ENCODE measurements at regions not wholly inside any gene's neighbourhood (a gene's known extent, or its start where the extent isn't known, plus 50 kb on each side); places are given as distances from the start of the nearest gene placed in this dataset.

DNA sequence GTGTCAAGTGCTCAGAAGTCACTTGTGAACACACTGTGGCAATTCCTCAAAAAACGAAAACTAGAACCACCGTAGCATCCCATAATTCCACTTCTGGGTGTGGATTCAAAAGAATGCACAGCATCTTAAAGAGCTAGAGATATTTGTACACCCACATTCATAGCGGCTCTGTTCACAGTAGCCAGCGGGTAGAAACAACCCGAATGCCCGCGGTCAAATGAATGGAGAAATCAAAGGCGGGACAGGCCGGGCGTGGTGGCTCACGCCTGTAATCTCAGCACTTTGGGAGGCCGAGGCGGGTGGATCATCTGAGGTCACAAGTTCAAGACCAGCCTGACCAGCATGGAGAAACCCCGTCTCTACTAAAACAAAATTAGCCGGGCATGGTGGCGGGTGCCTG, 337.5 kb downstream of the SEC14L1 start:
- DNase-seq: no peak

GRCh38 chr17:77478899-77479298, 338.1 kb downstream of the SEC14L1 start:
- DNase-seq: no peak

GRCh38 chr17:77479372-77480198, 338.8 kb downstream of the SEC14L1 start:
- no peak for DNase-seq

DNA sequence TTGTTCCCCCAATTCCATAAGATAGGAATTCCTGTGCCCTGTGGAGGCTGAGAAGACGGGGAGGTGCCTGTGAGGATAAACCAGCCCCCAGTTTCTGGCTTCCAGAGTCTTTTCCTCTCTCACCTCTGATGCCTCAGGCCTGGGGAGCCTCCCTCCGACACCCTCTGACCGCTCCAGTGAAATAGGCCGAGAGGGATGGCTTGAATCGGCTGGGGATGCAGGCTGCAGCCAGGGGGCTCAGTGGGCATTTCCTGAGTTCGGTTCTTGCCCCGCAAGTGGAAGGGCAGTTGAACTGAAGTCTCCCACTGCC, 339.4 kb downstream of the SEC14L1 start:
- no peak for DNase-seq

DNA sequence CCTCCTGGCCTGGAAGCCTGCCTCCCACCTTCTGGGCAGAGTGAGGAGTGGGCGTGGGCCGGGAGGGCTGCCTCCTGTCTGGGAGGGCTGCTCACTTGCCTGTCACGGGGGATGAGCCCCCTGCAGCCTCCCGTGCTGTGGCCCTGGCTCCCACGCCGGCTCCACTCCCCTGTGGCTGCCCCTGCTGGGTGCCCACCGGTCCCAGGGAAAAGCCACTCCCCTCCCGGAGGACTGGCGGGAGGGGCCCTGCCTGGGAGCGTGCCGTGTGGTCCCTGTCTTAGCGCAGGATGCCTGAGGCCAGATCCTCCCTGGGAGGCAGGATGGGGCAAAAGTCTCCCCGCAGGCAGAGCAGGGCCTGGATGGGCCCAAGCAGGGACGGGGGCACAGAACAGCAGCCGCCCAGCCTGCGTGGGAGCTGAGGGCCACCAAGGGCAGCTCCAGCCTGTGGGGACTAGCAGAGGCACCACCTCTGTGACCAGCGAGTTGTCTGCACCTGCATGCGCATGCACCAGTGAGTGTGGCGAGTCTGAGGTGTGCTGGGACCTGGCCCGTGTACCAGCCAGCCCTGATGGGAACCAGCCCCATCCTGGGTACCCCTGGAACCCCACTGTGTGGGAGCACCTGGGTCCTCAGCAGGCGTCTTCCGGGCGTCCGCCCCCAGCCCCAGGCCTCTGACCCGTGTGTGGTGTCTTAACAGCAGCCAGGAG, 339.9 kb downstream of the SEC14L1 start:
- DNase-seq: no peak

DNA sequence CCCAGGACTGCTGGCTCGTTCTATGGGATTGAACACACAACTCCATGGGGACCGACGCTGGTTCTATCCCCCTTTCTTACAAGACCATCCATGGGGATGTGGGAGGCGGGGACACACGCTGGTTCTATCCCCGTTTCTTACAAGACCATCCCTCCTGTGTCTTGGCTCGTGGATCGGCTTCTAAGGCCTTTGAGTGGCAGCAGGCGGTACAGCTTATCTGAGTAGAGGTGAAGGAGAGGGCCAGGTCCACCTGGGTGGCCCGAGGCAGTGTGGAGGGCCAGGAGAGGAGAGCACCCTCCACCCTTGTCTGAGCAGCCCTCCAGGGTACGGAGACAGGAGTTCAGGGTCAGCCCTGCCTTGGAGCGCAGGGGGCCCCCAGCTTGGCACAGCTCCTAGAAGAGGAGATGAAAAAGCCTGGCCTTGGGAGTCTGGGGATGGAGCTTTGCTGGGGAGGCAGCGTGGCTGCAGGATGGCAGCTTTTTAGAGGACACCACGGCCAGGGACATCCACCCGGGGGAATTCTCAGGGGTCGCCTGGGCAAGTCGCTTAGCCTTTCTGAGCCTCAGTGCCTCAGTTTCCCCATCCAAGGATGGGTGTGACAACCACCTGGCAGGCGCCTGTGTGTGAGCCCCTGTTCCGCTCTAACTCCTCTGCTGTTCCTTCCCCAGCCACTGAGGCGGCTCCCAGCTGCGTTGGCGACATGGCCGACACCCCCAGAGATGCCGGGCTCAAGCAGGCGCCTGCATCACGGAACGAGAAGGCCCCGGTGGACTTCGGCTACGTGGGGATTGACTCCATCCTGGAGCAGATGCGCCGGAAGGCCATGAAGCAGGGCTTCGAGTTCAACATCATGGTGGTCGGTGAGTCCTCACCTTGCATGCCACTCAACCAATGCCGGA, 341.0 kb downstream of the SEC14L1 start:
- DNase-seq: no peak

GRCh38 chr17:77482375-77483127, 341.8 kb downstream of the SEC14L1 start:
- no peak for DNase-seq

DNA sequence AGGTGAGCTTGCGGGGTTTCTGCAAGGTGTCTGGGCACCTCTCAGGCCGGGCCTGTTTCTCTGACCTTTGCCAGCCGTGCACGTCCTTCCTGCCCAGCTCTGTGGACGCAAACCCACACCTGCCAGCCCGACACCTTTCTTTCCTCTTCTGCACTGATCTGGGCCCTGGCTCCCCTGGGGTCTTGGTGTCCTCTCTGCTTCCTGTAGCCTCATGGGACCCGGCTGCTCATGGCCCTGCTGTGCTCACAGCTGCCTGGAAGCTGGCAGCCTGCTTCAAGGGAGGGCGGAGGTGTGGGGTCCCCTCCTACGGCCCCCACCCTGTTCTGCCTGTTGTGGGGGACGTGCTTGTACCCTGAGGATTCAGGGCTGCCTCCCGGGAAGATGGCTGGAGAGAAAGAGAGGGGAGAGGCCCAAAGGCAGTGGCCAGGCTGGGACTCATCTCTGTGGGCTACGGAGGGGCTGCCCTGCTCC, 342.4 kb downstream of the SEC14L1 start:
- no peak for DNase-seq

GRCh38 chr17:77484111-77484510, 343.3 kb downstream of the SEC14L1 start:
- DNase-seq: no peak

DNA sequence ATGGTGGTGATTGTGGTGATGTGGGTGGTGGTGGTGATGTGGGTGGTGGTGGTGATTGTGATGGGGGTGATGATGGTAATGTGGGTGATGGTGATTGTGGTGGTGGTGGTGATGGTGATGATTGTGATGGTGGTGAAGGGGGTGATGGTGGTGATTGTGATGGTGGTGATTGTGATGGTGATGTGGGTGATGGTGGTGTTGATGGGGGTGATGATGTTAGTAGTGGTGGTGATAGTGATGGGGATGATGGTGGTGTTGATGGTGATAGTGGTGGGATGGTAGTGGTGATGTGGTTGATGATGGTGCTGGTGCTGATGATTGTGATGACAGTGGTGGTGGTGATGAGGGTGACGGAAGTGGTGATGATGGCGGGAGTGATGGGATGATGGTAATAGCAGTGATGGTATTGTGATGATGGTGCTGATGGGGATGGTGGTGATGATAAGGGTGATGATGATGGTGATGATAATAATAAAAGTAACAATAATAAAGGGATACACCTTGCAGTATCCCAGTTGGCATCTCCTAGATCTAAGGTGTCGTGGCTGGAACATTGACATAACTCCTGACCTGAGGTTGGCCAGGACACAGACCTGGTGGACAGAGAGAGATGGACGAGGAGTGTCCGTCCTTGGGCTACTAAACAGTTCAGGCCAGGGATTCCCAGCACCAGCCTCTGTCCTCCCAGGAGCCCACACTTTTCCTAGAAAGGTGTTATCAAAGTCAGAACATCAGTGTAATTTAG, 344.5 kb downstream of the SEC14L1 start:
- DNase-seq: no peak

DNA sequence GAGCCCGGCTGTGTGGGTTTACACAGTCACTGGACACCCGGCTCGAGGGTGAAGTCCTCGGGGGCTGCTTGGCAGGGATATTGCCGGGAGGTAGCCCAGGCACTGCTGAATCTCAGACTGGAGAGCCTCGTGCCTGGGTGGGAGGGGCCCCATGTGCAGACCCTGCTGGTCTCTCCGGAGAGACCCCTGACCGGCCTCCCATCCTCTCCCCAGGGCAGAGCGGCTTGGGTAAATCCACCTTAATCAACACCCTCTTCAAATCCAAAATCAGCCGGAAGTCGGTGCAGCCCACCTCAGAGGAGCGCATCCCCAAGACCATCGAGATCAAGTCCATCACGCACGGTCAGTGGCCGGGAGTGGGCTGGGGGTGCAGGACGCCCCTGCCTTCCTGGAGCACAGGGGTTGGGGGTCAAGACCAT, 346.5 kb downstream of the SEC14L1 start:
- no peak for DNase-seq

GRCh38 chr17:77487677-77488530, 347.1 kb downstream of the SEC14L1 start:
- DNase-seq: no peak

DNA sequence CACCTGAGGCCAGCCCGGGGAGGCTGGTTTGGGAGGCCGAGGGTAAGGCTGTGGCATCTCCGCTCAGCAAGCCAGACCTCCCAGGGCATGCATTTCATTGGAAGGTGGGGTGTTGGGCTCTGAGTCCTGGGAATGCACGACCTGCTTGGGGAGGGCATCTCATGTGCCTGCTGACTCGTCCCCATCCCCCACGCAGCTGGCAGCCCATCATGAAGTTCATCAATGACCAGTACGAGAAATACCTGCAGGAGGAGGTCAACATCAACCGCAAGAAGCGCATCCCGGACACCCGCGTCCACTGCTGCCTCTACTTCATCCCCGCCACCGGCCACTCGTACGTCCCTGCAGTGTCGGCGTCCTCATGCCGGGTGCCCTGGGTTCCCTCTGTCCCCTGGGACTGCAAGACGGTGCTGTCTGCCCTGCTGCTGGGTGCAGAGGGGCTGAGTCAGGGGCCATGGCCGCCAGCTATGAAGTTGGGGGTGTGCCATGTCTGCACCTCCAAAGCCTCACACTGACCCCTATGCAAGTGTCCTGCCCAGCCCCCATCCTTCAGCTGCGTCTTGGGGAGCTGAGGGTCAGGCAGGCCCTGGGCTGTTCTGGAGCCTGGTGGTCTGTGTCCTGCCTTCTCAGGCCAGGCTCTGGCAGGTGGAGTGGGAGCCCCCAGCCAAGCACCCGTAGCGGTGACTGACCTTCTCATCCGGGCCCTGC, 347.9 kb downstream of the SEC14L1 start:
- no peak for DNase-seq

- no peak for DNase-seq
Observed at GRCh38 chr17:77489239-77489892, 348.6 kb downstream of the SEC14L1 start.

DNA sequence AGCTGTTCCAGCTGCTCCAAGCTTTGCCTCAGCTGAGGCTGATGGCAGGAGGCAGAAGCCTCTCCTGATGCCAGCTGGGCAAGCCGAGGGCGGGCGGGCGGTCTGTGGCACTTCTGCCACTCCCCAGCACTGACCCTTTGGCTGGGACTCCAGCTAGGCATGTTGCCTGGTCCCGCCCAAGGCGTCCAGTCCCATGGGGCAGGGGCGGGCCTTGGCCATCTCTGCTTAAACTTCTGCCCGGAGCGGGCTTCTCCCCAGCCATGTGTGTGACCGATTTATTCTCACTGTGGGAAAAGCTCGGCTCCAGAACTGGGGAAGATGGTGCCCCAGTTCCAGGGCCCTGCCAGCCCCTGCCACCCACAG, 349.1 kb downstream of the SEC14L1 start:
- no peak for DNase-seq

- DNase-seq: no peak
Observed at GRCh38 chr17:77490361-77491183, 349.8 kb downstream of the SEC14L1 start.

- no peak for DNase-seq
Observed at GRCh38 chr17:77491921-77492445, 351.2 kb downstream of the SEC14L1 start.

DNA sequence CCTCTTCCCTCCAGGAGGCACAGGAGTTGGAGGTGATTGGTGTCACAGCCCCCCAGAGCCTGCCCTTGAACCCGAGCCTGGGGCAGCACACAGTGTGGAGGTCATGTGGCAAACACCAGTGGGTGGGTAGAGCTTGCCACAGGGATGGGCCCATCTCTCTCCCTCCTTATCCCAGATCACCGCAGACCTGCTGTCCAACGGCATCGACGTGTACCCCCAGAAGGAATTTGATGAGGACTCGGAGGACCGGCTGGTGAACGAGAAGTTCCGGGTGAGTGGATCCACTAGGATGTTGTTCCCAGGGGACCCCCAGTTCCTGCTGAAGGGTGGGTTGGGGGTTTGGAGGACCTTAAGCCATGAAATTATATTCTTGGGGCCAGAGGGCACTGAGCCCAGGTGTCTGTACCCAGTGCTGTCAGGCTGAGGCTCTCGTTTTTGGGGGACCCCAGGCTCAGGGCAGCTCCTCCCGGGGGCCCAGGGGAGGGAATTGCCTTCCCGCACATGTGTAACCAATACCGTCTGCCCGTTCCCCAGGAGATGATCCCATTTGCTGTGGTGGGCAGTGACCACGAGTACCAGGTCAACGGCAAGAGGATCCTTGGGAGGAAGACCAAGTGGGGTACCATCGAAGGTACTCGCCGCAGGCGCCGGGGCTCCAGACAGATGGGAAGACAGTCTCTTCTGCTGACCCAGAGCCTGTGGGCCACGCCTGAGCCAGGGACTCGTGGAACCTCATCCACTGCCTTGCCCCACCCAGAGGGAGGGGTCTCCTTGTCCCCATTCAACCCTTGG, 351.9 kb downstream of the SEC14L1 start:
- no peak for DNase-seq
